B cell (primary cell): ENCODE measurements at regions not wholly inside any gene's neighbourhood (a gene's known extent, or its start where the extent isn't known, plus 50 kb on each side); places are given as distances from the start of the nearest gene placed in this dataset.

ENCODE experiments used
- ATAC-seq: fragments of 200-7000 bp; cut with Tn5 transposase; one replicate; pipeline ENCODE4 v1.10.0; 2021; ENCODE audit warnings: low read depth, mild to moderate bottlenecking, moderate number of reproducible peaks, moderate library complexity
- CTCF ChIA-PET: fragments of 350-600 bp; sonication (Branson Sonifier 250); formaldehyde crosslinking; loops from one replicate; lab custom pipeline; 2021; ENCODE audit warnings: antibody characterized with exemption, inconsistent platforms; lab: Charles Lee
- POLR2A ChIA-PET: fragments of 350-600 bp; sonication (Branson Sonifier 250); formaldehyde crosslinking; loops from one replicate; lab custom pipeline; 2021; ENCODE audit warnings: antibody characterized with exemption; lab: Charles Lee
- DNase-seq: peaks from one replicate; pipeline ENCODE4 v3.0.0; 2013
- H2AFZ ChIP-seq: 2 replicates; pipeline ENCODE4 v1.6.1; 2012; ENCODE audit warnings: mild to moderate bottlenecking, low read depth, low read length; ENCODE audit not compliant: insufficient read depth, poor library complexity, severe bottlenecking
- H3K27ac ChIP-seq, 2 donors: 1 replicate in 1 of 2; 2 replicates in 1 of 2; pipeline ENCODE4 v1.5.1; 2012 to 2013; ENCODE audit warnings: low read length in 2 of 2, mild to moderate bottlenecking in 2 of 2, moderate library complexity in 1 of 2
- H3K27me3 ChIP-seq, 4 experiments: fragments of 200-600 bp in 1 of 4; sonication (generic) in 1 of 4; replicated peaks in 1 of 4; 1 replicate in 2 of 4; 2 replicates in 2 of 4; pipeline versions ENCODE4 v1.6.1 to v1.7.0; 2013 to 2016; ENCODE audit warnings: low read length in 3 of 4, mild to moderate bottlenecking in 2 of 4, mixed read lengths in 1 of 4, moderate library complexity in 1 of 4; ENCODE audit not compliant: insufficient read depth in 4 of 4, control insufficient read depth in 3 of 4; ENCODE audit errors: control extremely low read depth in 1 of 4
- H3K36me3 ChIP-seq, 2 experiments: replicated peaks in 1 of 2; 1 replicate in 1 of 2; 2 replicates in 1 of 2; pipeline versions ENCODE4 v1.6.1 to v1.7.1; 2013; ENCODE audit warnings: low read length in 1 of 2; ENCODE audit not compliant: insufficient read depth in 2 of 2, control insufficient read depth in 1 of 2; ENCODE audit errors: control extremely low read depth in 1 of 2, extremely low read depth in 1 of 2
- H3K4me1 ChIP-seq, 2 donors: fragments of 200-600 bp in 1 of 2; sonication (generic) in 1 of 2; 1 replicate in 1 of 2; 2 replicates in 1 of 2; pipeline versions ENCODE4 v1.5.1 to v1.6.1; 2013 to 2017; ENCODE audit warnings: low read length in 2 of 2; ENCODE audit not compliant: control insufficient read depth in 2 of 2, insufficient read depth in 2 of 2
- H3K4me2 ChIP-seq: replicated peaks from 2 replicates; pipeline ENCODE3; 2012; ENCODE audit warnings: mild to moderate bottlenecking, low read depth, low read length; ENCODE audit not compliant: poor library complexity, severe bottlenecking
- H3K4me3 ChIP-seq, 5 experiments: fragments of 200-600 bp in 1 of 5; sonication (generic) in 1 of 5; 1 replicate in 3 of 5; 2 replicates in 2 of 5; pipeline versions ENCODE4 v1.5.1 to v1.7.0; 2011 to 2016; ENCODE audit warnings: low read length in 4 of 5, mild to moderate bottlenecking in 4 of 5, low read depth in 2 of 5, control low read depth in 1 of 5, moderate library complexity in 1 of 5; ENCODE audit not compliant: insufficient read depth in 1 of 5; ENCODE audit errors: control extremely low read depth in 1 of 5, extremely low read depth in 1 of 5
- H3K79me2 ChIP-seq: fragments of 200-600 bp; sonication (generic); one replicate; pipeline ENCODE4 v1.6.0; 2016; ENCODE audit warnings: low read length; ENCODE audit not compliant: control insufficient read depth, insufficient read depth
- H3K9ac ChIP-seq: fragments of 200-600 bp; sonication (generic); 2 replicates; pipeline ENCODE4 v1.6.1; 2017; ENCODE audit warnings: mild to moderate bottlenecking, low read length, moderate library complexity
- H3K9me3 ChIP-seq, 3 donors: one replicate each; pipeline versions ENCODE4 v1.6.1 to v1.7.1; 2013; ENCODE audit warnings: low read length in 2 of 3; ENCODE audit not compliant: control insufficient read depth in 2 of 3, insufficient read depth in 1 of 3; ENCODE audit errors: control extremely low read depth in 1 of 3
- H4K20me1 ChIP-seq: 2 replicates; pipeline ENCODE4 v1.6.0; 2012; ENCODE audit warnings: mild to moderate bottlenecking, low read length; ENCODE audit not compliant: insufficient read depth, control insufficient read depth, poor library complexity, severe bottlenecking
- H3K27ac Mint-ChIP-seq: one replicate; pipeline ENCODE4 v1.8.0; 2021; ENCODE audit warnings: mixed read lengths
- H3K27me3 Mint-ChIP-seq: one replicate; pipeline ENCODE4 v1.8.0; 2021; ENCODE audit warnings: mixed read lengths
- H3K4me1 Mint-ChIP-seq: one replicate; pipeline ENCODE4 v1.8.0; 2021; ENCODE audit warnings: mixed read lengths
- H3K4me3 Mint-ChIP-seq: one replicate; pipeline ENCODE4 v1.8.0; 2021; ENCODE audit warnings: mixed read lengths
- H3K9me3 Mint-ChIP-seq: one replicate; pipeline ENCODE4 v1.8.0; 2022; ENCODE audit warnings: mixed read lengths; ENCODE audit not compliant: insufficient read depth
- EZH2 ChIP-seq: IDR thresholded peaks from 2 replicates; pipeline ENCODE4 v1.6.1; 2012; ENCODE audit warnings: borderline replicate concordance, low read depth, mild to moderate bottlenecking, moderate library complexity, low read length; ENCODE audit not compliant: insufficient read depth, poor library complexity, severe bottlenecking
- WGBS: methylation state at CpG from one replicate; pipeline ENCODE4 v1.1.5; 2013; ENCODE audit warnings: missing lambda C conversion rate; ENCODE audit not compliant: insufficient coverage; 5-methylcytosine and 5-hydroxymethylcytosine counted together
- intact Hi-C: fragments of 100-400 bp; cut with micrococcal nuclease; formaldehyde crosslinking; loops from one replicate; pipeline ENCODE4 v1.10.0; 2022
- TF ChIP-seq, protein P1 (sequence below): fragments of 200-600 bp; IDR thresholded peaks from one replicate; pipeline ENCODE4 v1.8.0; 2022; ENCODE audit warnings: antibody characterized with exemption, mild to moderate bottlenecking

DNA sequence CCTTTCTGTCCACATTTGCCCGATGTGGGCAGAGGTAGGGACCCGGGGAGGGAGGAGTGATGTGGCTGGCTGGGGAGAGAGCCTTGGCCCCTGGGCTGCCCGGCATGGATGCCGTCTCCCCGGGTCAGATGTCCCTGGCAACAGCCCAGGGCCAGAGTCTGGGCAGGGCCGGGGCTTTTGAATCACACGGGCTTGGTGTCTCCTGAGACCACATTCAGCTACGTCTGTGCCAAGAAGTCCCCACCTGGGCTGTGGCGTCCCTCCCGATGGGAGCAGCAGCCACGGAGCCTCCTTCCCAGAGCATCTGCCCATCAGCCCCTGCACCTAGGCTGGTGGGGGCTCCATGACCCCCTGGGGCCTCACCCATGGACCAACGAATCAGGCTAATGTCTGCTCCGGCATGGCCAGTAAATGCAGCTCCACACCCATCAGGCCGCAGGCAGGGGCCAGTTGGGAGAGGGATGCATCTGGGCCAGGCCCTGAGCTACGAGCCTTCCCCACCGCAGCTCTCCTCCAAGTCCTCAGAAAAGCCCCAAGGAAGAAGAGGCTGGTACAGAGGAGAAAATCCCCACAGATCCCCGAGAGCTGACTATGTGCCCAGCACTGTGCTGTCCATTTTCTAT lies 109.4 kb downstream of the RFLNA start:
- no peaks in the 10 kb centered on the region for H3K9me3 Mint-ChIP-seq
- DNase-seq (no peak), ATAC-seq (no peak)
- WGBS = 91% methylated on average over 16 of the region's 17 CpGs
- no peak overlapping the region for H3K27ac ChIP-seq
- no peaks in the 10 kb centered on the region for H3K27me3 Mint-ChIP-seq
- intact Hi-C loops = no loop called here
- no peaks in the 10 kb centered on the region for H3K4me1 ChIP-seq
- TF ChIP-seq, protein P1, sequence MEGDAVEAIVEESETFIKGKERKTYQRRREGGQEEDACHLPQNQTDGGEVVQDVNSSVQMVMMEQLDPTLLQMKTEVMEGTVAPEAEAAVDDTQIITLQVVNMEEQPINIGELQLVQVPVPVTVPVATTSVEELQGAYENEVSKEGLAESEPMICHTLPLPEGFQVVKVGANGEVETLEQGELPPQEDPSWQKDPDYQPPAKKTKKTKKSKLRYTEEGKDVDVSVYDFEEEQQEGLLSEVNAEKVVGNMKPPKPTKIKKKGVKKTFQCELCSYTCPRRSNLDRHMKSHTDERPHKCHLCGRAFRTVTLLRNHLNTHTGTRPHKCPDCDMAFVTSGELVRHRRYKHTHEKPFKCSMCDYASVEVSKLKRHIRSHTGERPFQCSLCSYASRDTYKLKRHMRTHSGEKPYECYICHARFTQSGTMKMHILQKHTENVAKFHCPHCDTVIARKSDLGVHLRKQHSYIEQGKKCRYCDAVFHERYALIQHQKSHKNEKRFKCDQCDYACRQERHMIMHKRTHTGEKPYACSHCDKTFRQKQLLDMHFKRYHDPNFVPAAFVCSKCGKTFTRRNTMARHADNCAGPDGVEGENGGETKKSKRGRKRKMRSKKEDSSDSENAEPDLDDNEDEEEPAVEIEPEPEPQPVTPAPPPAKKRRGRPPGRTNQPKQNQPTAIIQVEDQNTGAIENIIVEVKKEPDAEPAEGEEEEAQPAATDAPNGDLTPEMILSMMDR = no peak
- TF ChIP-seq EZH2 = no peak
- H4K20me1 ChIP-seq = peaks cover 48% of the 10 kb centered on the region
- no peak overlapping the region for H3K4me3 ChIP-seq
- peaks cover 2% of the 10 kb centered on the region for H3K4me1 Mint-ChIP-seq
- H3K9ac ChIP-seq = no peak overlapping the region
- H3K4me2 ChIP-seq = no peak overlapping the region
- CTCF ChIA-PET = no interaction called here
- no peak overlapping the region for H3K4me3 Mint-ChIP-seq
- H3K27ac Mint-ChIP-seq = no peak overlapping the region
- POLR2A ChIA-PET = no interaction called here
- H2AFZ ChIP-seq = no peak overlapping the region
- H3K9me3 ChIP-seq = peaks cover 0 to 7% (median 0%) of the 10 kb centered on the region in 3 donors
- no peaks in the 10 kb centered on the region for H3K27me3 ChIP-seq
- H3K79me2 ChIP-seq = peaks cover 15% of the 10 kb centered on the region
- H3K36me3 ChIP-seq = peaks cover 0 to 36% of the 10 kb centered on the region in 2 experiments

DNA sequence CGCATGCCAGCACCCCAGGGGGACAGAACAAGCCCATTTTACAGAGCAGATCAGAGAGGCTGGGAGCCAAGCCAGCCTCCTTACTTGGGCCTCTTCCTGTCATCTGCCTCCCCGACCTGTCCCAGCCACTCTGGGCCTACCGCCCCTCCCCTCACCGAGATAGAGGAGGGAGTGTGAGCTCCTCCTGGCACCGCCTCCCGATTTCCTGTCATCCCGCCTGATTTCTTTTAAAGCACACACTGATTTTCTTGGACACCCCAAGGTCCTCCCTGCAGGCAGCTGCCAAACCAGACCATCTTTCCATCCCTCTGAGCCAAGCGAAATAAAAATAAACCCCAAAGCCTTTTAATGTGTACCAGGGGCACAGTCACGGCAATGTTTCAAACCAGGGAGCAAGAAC lies 108.4 kb downstream of the RFLNA start:
- no peak for ATAC-seq

More for the DNA sequence above, 108.4 kb downstream of the RFLNA start:
- Mint-ChIP-seq H3K27me3 (no peaks in the 10 kb centered on the region), H3K4me1 (peaks cover 2% of the 10 kb centered on the region), H3K9me3 (no peaks in the 10 kb centered on the region), H3K27ac (no peak overlapping the region), H3K4me3 (no peak overlapping the region)
- WGBS = 84% methylated on average over 8 of the region's 9 CpGs
- Histone ChIP-seq H3K27ac (no peak overlapping the region), H3K27me3 (no peaks in the 10 kb centered on the region), H3K4me1 (no peaks in the 10 kb centered on the region), H3K9me3 (peaks cover 0 to 7% (median 0%) of the 10 kb centered on the region in 3 donors), H2AFZ (no peak overlapping the region), H4K20me1 (peaks cover 55% of the 10 kb centered on the region), H3K79me2 (peaks cover 15% of the 10 kb centered on the region), H3K36me3 (peaks cover 0 to 46% of the 10 kb centered on the region in 2 experiments), H3K4me2 (no peak overlapping the region), H3K9ac (no peak overlapping the region), H3K4me3 (no peak overlapping the region)
- TF ChIP-seq, protein P1 = no peak
- no peak for TF ChIP-seq EZH2
- no peak for DNase-seq
- ChIA-PET POLR2A (no interaction called here), CTCF (no interaction called here)
- intact Hi-C loops = no loop called here
